WTC11 (cell line): ENCODE measurements at regions not wholly inside any gene's neighbourhood (a gene's known extent, or its start where the extent isn't known, plus 50 kb on each side); places are given as distances from the start of the nearest gene placed in this dataset.

Experiments used
- ATAC-seq: fragments of 200-7000 bp; cut with Tn5 transposase; 2 replicates; pipeline ENCODE4 v1.10.0; 2021; ENCODE audit warnings: mild to moderate bottlenecking, moderate library complexity
- CTCF ChIA-PET: fragments of 300-600 bp; sonication (Branson Sonifier 250); formaldehyde crosslinking; loops from one replicate; lab custom pipeline; 2021; ENCODE audit warnings: antibody characterized with exemption; lab: Charles Lee
- POLR2A ChIA-PET: fragments of 350-600 bp; sonication (Branson Sonifier 250); formaldehyde crosslinking; loops from one replicate; lab custom pipeline; 2021; ENCODE audit warnings: antibody characterized with exemption; lab: Charles Lee
- DNase-seq: peaks from one replicate; pipeline ENCODE4 v3.0.0; 2021; ENCODE audit warnings: low spot score
- H3K27ac Mint-ChIP-seq: 2 replicates; pipeline ENCODE4 v1.8.0; 2021; ENCODE audit warnings: mixed read lengths
- H3K27me3 Mint-ChIP-seq: 2 replicates; pipeline ENCODE4 v1.8.0; 2021; ENCODE audit warnings: low read depth, mild to moderate bottlenecking, moderate library complexity, mixed read lengths
- H3K36me3 Mint-ChIP-seq: 2 replicates; pipeline ENCODE4 v1.8.0; 2021; ENCODE audit warnings: mixed read lengths
- H3K4me1 Mint-ChIP-seq: 2 replicates; pipeline ENCODE4 v1.8.0; 2022; ENCODE audit warnings: mixed read lengths
- H3K4me3 Mint-ChIP-seq: 2 replicates; pipeline ENCODE4 v1.8.0; 2021; ENCODE audit warnings: mild to moderate bottlenecking, moderate library complexity, mixed read lengths
- H3K9me3 Mint-ChIP-seq: 2 replicates; pipeline ENCODE4 v1.8.0; 2021; ENCODE audit warnings: mixed read lengths
- ATF3 ChIP-seq: sonication (generic); formaldehyde crosslinking; conservative IDR thresholded peaks from 2 replicates; pipeline ENCODE4 v1.8.1; 2022; ENCODE audit warnings: mild to moderate bottlenecking, missing genetic modification reagents
- CREM ChIP-seq: sonication (generic); formaldehyde crosslinking; IDR thresholded peaks from 2 replicates; pipeline ENCODE4 v1.8.1; 2022; ENCODE audit warnings: mild to moderate bottlenecking, missing genetic modification reagents, moderate library complexity
- E2F5 ChIP-seq: sonication (generic); formaldehyde crosslinking; IDR thresholded peaks from 2 replicates; pipeline ENCODE4 v1.8.1; 2022; ENCODE audit warnings: mild to moderate bottlenecking, moderate library complexity, missing genetic modification reagents
- ETV6 ChIP-seq: sonication (generic); formaldehyde crosslinking; IDR thresholded peaks from 2 replicates; pipeline ENCODE4 v1.8.1; 2022; ENCODE audit warnings: mild to moderate bottlenecking, missing genetic modification reagents
- GRHL2 ChIP-seq: fragments of 250-450 bp; sonication (Bioruptor Pico); IDR thresholded peaks from 2 replicates; pipeline ENCODE4 v1.8.0; 2022; ENCODE audit warnings: mild to moderate bottlenecking, moderate library complexity; ENCODE audit not compliant: insufficient replicate concordance, severe bottlenecking
- JUN ChIP-seq: sonication (generic); formaldehyde crosslinking; IDR thresholded peaks from 2 replicates; pipeline ENCODE4 v1.8.0; 2023; ENCODE audit warnings: mild to moderate bottlenecking, missing genetic modification reagents
- NFATC4 ChIP-seq: fragments of 250-450 bp; sonication (Bioruptor Pico); IDR thresholded peaks from 2 replicates; pipeline ENCODE4 v1.9.0; 2021; ENCODE audit warnings: mild to moderate bottlenecking
- OVOL2 ChIP-seq: fragments of 250-450 bp; sonication (Bioruptor Pico); IDR thresholded peaks from 2 replicates; pipeline ENCODE4 v1.9.0; 2021; ENCODE audit warnings: mild to moderate bottlenecking, borderline replicate concordance
- SOX15 ChIP-seq: fragments of 250-450 bp; sonication (Bioruptor Pico); IDR thresholded peaks from 2 replicates; pipeline ENCODE4 v1.9.0; 2021; ENCODE audit warnings: mild to moderate bottlenecking
- ZBTB43 ChIP-seq: sonication (generic); formaldehyde crosslinking; IDR thresholded peaks from 2 replicates; pipeline ENCODE4 v1.8.1; 2023; ENCODE audit warnings: mild to moderate bottlenecking, missing genetic modification reagents
- ZNF396 ChIP-seq: fragments of 250-450 bp; sonication (Bioruptor Pico); IDR thresholded peaks from 2 replicates; pipeline ENCODE4 v1.8.0; 2021; ENCODE audit warnings: mild to moderate bottlenecking, moderate library complexity, borderline replicate concordance
- TF ChIP-seq, protein P1 (sequence below): sonication (generic); formaldehyde crosslinking; IDR thresholded peaks from 2 replicates; pipeline ENCODE4 v1.8.1; 2022; ENCODE audit warnings: missing genetic modification reagents, borderline replicate concordance
- TF ChIP-seq, protein P2 (sequence below): sonication (generic); formaldehyde crosslinking; IDR thresholded peaks from 2 replicates; pipeline ENCODE4 v1.8.0; 2023; ENCODE audit warnings: missing genetic modification reagents
- TF ChIP-seq, protein P3 (sequence below): sonication (generic); formaldehyde crosslinking; IDR thresholded peaks from 2 replicates; pipeline ENCODE4 v1.8.1; 2023; ENCODE audit warnings: mild to moderate bottlenecking, moderate library complexity, missing genetic modification reagents
- TF ChIP-seq, protein P4 (sequence below): fragments of 250-450 bp; sonication (Bioruptor Pico); IDR thresholded peaks from 2 replicates; pipeline ENCODE4 v1.9.0; 2021; ENCODE audit warnings: mild to moderate bottlenecking, borderline replicate concordance
- TF ChIP-seq, protein P5 (sequence below): sonication (generic); formaldehyde crosslinking; IDR thresholded peaks from 2 replicates; pipeline ENCODE4 v1.8.1; 2023; ENCODE audit warnings: mild to moderate bottlenecking, missing genetic modification reagents, moderate library complexity

- TF ChIP-seq, protein P1, sequence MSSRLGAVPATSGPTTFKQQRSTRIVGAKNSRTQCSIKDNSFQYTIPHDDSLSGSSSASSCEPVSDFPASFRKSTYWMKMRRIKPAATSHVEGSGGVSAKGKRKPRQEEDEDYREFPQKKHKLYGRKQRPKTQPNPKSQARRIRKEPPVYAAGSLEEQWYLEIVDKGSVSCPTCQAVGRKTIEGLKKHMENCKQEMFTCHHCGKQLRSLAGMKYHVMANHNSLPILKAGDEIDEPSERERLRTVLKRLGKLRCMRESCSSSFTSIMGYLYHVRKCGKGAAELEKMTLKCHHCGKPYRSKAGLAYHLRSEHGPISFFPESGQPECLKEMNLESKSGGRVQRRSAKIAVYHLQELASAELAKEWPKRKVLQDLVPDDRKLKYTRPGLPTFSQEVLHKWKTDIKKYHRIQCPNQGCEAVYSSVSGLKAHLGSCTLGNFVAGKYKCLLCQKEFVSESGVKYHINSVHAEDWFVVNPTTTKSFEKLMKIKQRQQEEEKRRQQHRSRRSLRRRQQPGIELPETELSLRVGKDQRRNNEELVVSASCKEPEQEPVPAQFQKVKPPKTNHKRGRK (CRISPR knock-in tag), result no peak
Observed at GRCh38 chr13:108478179-108478578, 151.2 kb upstream of the MYO16 start (continued).

GRCh38 chr13:108483981-108484380 lies 145.4 kb upstream of the MYO16 start:
- ATAC-seq (no peak), DNase-seq (no peak)
- Mint-ChIP-seq H3K9me3 (peaks cover 7% of the 10 kb centered on the region; the same call in 1 of the 2 replicates), H3K27ac (no peak overlapping the region), H3K4me3 (no peak overlapping the region), H3K4me1 (no peaks in the 10 kb centered on the region), H3K27me3 (peaks cover 2% of the 10 kb centered on the region; the same call in 1 of the 2 replicates), H3K36me3 (no peaks in the 10 kb centered on the region)
- TF ChIP-seq JUN (CRISPR knock-in tag) (no peak), ZNF396 (CRISPR knock-in tag) (no peak), ETV6 (CRISPR knock-in tag) (no peak), E2F5 (CRISPR knock-in tag) (no peak), SOX15 (CRISPR knock-in tag) (no peak), GRHL2 (CRISPR knock-in tag) (no peak), ATF3 (no peak), ZBTB43 (CRISPR knock-in tag) (no peak), CREM (no peak), NFATC4 (CRISPR knock-in tag) (no peak), OVOL2 (CRISPR knock-in tag) (no peak)
- TF ChIP-seq, protein P2, sequence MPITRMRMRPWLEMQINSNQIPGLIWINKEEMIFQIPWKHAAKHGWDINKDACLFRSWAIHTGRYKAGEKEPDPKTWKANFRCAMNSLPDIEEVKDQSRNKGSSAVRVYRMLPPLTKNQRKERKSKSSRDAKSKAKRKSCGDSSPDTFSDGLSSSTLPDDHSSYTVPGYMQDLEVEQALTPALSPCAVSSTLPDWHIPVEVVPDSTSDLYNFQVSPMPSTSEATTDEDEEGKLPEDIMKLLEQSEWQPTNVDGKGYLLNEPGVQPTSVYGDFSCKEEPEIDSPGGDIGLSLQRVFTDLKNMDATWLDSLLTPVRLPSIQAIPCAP (CRISPR knock-in tag), result no peak
- TF ChIP-seq, protein P3, sequence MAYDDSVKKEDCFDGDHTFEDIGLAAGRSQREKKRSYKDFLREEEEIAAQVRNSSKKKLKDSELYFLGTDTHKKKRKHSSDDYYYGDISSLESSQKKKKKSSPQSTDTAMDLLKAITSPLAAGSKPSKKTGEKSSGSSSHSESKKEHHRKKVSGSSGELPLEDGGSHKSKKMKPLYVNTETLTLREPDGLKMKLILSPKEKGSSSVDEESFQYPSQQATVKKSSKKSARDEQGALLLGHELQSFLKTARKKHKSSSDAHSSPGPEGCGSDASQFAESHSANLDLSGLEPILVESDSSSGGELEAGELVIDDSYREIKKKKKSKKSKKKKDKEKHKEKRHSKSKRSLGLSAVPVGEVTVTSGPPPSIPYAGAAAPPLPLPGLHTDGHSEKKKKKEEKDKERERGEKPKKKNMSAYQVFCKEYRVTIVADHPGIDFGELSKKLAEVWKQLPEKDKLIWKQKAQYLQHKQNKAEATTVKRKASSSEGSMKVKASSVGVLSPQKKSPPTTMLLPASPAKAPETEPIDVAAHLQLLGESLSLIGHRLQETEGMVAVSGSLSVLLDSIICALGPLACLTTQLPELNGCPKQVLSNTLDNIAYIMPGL, result no peak
- TF ChIP-seq, protein P4, sequence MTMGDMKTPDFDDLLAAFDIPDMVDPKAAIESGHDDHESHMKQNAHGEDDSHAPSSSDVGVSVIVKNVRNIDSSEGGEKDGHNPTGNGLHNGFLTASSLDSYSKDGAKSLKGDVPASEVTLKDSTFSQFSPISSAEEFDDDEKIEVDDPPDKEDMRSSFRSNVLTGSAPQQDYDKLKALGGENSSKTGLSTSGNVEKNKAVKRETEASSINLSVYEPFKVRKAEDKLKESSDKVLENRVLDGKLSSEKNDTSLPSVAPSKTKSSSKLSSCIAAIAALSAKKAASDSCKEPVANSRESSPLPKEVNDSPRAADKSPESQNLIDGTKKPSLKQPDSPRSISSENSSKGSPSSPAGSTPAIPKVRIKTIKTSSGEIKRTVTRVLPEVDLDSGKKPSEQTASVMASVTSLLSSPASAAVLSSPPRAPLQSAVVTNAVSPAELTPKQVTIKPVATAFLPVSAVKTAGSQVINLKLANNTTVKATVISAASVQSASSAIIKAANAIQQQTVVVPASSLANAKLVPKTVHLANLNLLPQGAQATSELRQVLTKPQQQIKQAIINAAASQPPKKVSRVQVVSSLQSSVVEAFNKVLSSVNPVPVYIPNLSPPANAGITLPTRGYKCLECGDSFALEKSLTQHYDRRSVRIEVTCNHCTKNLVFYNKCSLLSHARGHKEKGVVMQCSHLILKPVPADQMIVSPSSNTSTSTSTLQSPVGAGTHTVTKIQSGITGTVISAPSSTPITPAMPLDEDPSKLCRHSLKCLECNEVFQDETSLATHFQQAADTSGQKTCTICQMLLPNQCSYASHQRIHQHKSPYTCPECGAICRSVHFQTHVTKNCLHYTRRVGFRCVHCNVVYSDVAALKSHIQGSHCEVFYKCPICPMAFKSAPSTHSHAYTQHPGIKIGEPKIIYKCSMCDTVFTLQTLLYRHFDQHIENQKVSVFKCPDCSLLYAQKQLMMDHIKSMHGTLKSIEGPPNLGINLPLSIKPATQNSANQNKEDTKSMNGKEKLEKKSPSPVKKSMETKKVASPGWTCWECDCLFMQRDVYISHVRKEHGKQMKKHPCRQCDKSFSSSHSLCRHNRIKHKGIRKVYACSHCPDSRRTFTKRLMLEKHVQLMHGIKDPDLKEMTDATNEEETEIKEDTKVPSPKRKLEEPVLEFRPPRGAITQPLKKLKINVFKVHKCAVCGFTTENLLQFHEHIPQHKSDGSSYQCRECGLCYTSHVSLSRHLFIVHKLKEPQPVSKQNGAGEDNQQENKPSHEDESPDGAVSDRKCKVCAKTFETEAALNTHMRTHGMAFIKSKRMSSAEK, result no peak
- TF ChIP-seq, protein P5, sequence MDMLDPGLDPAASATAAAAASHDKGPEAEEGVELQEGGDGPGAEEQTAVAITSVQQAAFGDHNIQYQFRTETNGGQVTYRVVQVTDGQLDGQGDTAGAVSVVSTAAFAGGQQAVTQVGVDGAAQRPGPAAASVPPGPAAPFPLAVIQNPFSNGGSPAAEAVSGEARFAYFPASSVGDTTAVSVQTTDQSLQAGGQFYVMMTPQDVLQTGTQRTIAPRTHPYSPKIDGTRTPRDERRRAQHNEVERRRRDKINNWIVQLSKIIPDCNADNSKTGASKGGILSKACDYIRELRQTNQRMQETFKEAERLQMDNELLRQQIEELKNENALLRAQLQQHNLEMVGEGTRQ, result no peak
- POLR2A ChIA-PET, result no interaction called here
- CTCF ChIA-PET, result no interaction called here
